ENCODE measurements at regions not wholly inside any gene's neighbourhood (a gene's known extent, or its start where the extent isn't known, plus 50 kb on each side); places are given as distances from the start of the nearest gene placed in this dataset.

GRCh38 chr12:114764510-114764909, 80.5 kb upstream of the TBX3 start:
- WGBS (ENCODE audit: low lambda C conversion rate, missing lambda C conversion rate): 42% methylated on average over 6 of the region's 6 CpGs
- no peak overlapping the region for H2AFZ ChIP-seq

GRCh38 chr12:114762490-114763110, 78.6 kb upstream of the TBX3 start:
- 57% methylated on average over 22 of the region's 22 CpGs for WGBS (ENCODE audit: low lambda C conversion rate, missing lambda C conversion rate)
- Histone ChIP-seq H4K20me1 (ENCODE audit: insufficient read depth, poor library complexity, severe bottlenecking) (no peaks in the 10 kb centered on the region), H3K9me3 (ENCODE audit: low read depth) (no peaks in the 10 kb centered on the region), H3K36me3 (replicated peaks; ENCODE audit: insufficient read depth, low read depth) (no peaks in the 10 kb centered on the region), H3K4me2 (peak overlapping the region; percentile 47), H2AFZ (no peak overlapping the region), H3K27ac (peak overlapping the region; percentile 84), H3K4me3 (no peak overlapping the region), H3K79me2 (no peaks in the 10 kb centered on the region), H3K9me2 (replicated peaks; ENCODE audit: insufficient read depth) (no peaks in the 10 kb centered on the region), H3K27me3 (no peaks in the 10 kb centered on the region), H3K4me1 (ENCODE audit: insufficient read depth) (peaks cover 26% of the 10 kb centered on the region)
- no peak for DNase-seq (ENCODE audit: low spot score)
- TF ChIP-seq EZH2phosphoT487 (IDR thresholded peaks at IDR 0.05; ENCODE audit: low read depth, severe bottlenecking, unreplicated experiment) (no peak), CTCF (IDR thresholded peaks at IDR 0.05; ENCODE audit: poor library complexity) (no peak), EZH2 (IDR thresholded peaks at IDR 0.05; ENCODE audit: borderline replicate concordance) (no peak)

More at GRCh38 chr12:114764510-114764909, 80.5 kb upstream of the TBX3 start:
- Histone ChIP-seq H4K20me1 (ENCODE audit: insufficient read depth, poor library complexity, severe bottlenecking) (no peaks in the 10 kb centered on the region), H3K9me3 (ENCODE audit: low read depth) (no peaks in the 10 kb centered on the region), H3K4me2 (no peak overlapping the region), H3K9me2 (replicated peaks; ENCODE audit: insufficient read depth) (no peaks in the 10 kb centered on the region), H3K4me3 (no peak overlapping the region), H3K79me2 (no peaks in the 10 kb centered on the region), H3K27me3 (no peaks in the 10 kb centered on the region), H3K4me1 (ENCODE audit: insufficient read depth) (peaks cover 42% of the 10 kb centered on the region), H3K27ac (peak overlapping the region; percentile 82), H3K36me3 (replicated peaks; ENCODE audit: insufficient read depth, low read depth) (no peaks in the 10 kb centered on the region)
- TF ChIP-seq EZH2phosphoT487 (IDR thresholded peaks at IDR 0.05; ENCODE audit: low read depth, severe bottlenecking, unreplicated experiment) (no peak), CTCF (IDR thresholded peaks at IDR 0.05; ENCODE audit: poor library complexity) (no peak), EZH2 (IDR thresholded peaks at IDR 0.05; ENCODE audit: borderline replicate concordance) (no peak)
- DNase-seq (ENCODE audit: low spot score): no peak

GRCh38 chr12:114760151-114760877, 76.3 kb upstream of the TBX3 start:
- TF ChIP-seq EZH2phosphoT487 (IDR thresholded peaks at IDR 0.05; ENCODE audit: low read depth, severe bottlenecking, unreplicated experiment) (no peak), EZH2 (IDR thresholded peaks at IDR 0.05; ENCODE audit: borderline replicate concordance) (no peak), CTCF (IDR thresholded peaks at IDR 0.05; ENCODE audit: poor library complexity) (no peak)
- Histone ChIP-seq H3K27me3 (no peaks in the 10 kb centered on the region), H3K4me3 (no peak overlapping the region), H3K9me2 (replicated peaks; ENCODE audit: insufficient read depth) (no peaks in the 10 kb centered on the region), H3K36me3 (replicated peaks; ENCODE audit: insufficient read depth, low read depth) (no peaks in the 10 kb centered on the region), H3K4me1 (ENCODE audit: insufficient read depth) (peaks cover 16% of the 10 kb centered on the region), H3K79me2 (no peaks in the 10 kb centered on the region), H2AFZ (no peak overlapping the region), H3K4me2 (no peak overlapping the region), H3K9me3 (ENCODE audit: low read depth) (no peaks in the 10 kb centered on the region), H4K20me1 (ENCODE audit: insufficient read depth, poor library complexity, severe bottlenecking) (no peaks in the 10 kb centered on the region), H3K27ac (no peak overlapping the region)
- DNase-seq (ENCODE audit: low spot score): no peak
- 68% methylated on average over 10 of the region's 10 CpGs for WGBS (ENCODE audit: low lambda C conversion rate, missing lambda C conversion rate)

All from hepatocyte (in vitro differentiated cells).